ENCODE measurements at regions not wholly inside any gene's neighbourhood (a gene's known extent, or its start where the extent isn't known, plus 50 kb on each side); places are given as distances from the start of the nearest gene placed in this dataset.

DNA sequence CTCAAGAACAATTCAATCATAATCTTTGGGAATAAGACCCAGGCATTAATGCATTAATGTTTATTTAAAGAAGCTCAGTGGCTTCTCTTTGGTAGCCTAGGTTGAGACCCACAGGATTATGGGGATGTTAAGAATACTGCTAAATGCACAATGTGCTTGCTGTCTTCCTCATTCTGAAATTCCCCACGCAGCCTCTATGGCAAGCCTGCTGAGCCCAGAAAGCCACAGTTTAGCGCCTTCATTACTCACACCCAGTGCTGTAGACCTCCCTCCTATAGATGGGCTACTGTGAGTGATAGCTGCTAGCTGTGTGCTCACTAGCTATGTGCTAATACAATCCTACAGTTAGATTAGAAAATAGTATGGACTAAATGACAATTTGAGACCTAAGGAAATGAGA is 90.6 kb downstream of the TNFSF13B start:
- no peak for DNase-seq (ENCODE audit: low spot score)

DNA sequence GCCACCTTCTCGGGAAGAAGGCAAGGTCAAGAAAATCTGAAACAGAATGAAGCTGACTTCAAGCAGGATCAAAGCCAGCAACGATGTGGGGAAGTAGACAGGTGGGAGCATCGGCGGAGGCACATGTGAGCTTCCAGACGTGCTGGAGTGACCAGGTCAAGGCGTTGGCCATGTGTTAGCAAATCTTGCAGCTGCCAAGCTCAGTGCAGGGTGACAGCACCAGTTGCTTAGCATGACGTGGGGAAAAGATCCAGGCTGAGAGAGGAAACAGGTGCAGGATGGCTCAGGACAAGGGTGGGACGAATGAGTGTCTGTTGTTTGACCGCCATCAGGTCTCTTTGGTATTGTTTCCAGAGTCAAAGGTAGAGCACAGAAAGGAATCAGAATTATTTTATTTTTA is 92.3 kb downstream of the TNFSF13B start:
- DNase-seq (ENCODE audit: low spot score), result no peak

GRCh38 chr13:108363666-108364065 is 94.1 kb downstream of the TNFSF13B start:
- no peak for DNase-seq (ENCODE audit: low spot score)

- no peak for DNase-seq (ENCODE audit: low spot score)
Measured at GRCh38 chr13:108365255-108365654, 95.7 kb downstream of the TNFSF13B start.

DNA sequence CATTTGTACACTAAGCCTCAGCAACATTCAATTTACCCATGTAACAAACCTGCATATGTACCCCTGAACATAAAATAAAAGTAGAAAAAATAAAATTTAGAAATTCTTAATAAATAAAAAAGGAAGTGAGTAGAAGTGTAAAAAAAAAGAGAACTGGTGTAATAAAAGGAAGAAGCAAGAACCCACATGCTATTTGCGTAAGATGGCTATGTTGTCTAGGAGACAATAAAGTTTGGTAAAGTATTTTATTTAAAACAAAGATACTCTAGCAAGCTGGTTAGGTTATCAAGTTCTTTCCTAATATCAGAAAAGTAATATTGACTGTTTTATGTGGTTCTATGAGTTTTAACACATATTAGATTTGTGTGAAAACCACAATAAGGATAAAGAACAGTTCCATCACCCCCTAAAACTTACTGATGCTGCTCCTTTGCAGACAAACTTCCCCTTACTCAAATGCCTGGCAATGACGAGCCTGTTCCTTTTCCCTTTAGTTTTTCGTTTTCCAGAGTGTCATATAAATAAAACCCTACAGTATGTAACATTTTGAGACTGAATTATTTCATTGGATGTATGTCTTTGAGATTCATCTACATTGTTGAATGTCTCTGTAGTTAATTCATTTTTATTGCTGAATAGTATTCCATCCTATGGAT is 98.9 kb downstream of the TNFSF13B start:
- DNase-seq (ENCODE audit: low spot score), result no peak

DNA sequence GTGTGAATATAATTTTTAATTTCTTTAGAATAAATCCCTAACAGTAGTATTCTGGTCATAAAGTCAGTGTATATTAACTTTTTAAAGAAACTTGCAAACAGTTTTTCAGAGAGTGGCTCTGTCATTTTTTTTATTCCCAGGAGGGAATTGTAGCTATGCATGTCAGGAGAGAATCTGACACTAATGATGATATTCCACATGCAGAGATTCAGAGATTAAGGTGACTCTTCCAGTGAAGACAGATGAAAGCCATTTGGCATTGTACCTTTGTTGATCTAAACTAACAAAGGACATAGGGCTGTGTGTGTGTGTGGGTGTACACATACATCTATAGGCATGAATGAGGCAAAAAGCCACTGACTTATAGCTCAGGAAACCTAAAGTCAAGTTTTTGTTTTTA is 99.9 kb downstream of the TNFSF13B start:
- DNase-seq (ENCODE audit: low spot score), result no peak

- no peak for DNase-seq (ENCODE audit: low spot score)
Measured at GRCh38 chr13:108375034-108375433, 105.5 kb downstream of the TNFSF13B start.

- no peak for DNase-seq (ENCODE audit: low spot score)
Measured at GRCh38 chr13:108375772-108376171, 106.3 kb downstream of the TNFSF13B start.

- no peak for DNase-seq (ENCODE audit: low spot score)
Measured at GRCh38 chr13:108376308-108376707, 106.8 kb downstream of the TNFSF13B start.

DNA sequence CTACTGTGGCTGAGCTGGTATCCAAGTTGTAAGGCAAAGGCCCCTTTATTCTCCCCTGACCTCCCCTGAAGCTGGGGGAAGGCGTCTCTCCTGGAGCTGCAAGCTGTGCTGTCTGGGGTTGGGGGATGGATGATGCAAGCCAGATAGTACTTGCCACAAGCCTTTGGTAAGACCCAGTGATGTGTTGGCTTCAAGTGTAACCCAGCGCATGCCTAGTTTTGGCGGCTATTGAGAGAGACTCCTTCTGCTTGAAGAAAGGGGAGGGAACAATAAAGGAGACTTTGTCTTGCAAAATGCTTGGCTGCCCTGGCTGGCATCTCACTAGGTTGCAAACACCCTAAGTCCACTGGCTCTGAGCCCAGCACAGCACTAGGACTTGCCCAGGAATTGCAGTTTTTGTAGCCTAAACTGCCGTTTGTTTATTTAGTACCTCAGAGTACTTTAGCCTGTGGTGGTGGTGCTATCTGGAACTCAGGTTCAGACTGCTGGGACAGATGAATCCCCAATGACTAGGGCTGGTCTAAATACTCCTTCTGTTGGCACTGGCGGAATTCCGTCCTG is 108.2 kb downstream of the TNFSF13B start:
- DNase-seq (ENCODE audit: low spot score), result no peak

DNA sequence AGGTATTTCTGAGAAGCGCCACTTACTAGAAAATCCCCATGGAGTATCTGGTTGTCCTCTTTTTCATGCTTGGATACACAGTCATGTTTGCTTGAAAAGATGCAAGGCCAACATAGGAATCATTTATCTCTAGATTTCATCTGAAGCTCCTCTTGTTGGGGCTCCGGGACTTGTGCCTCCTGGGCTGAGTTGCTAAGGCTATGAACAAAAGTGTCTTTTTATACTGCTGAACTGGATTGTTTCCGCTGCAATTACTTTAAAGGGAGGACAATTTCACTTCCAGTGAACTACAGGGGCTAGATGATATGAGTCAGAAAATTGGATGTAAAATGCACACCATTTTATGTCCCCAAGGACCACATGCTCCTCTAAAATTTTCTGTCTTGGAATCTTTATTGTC is 114.1 kb downstream of the TNFSF13B start:
- DNase-seq (ENCODE audit: low spot score), result no peak

- DNase-seq (ENCODE audit: low spot score), result no peak
Measured at GRCh38 chr13:108387156-108387555, 117.6 kb downstream of the TNFSF13B start.

DNA sequence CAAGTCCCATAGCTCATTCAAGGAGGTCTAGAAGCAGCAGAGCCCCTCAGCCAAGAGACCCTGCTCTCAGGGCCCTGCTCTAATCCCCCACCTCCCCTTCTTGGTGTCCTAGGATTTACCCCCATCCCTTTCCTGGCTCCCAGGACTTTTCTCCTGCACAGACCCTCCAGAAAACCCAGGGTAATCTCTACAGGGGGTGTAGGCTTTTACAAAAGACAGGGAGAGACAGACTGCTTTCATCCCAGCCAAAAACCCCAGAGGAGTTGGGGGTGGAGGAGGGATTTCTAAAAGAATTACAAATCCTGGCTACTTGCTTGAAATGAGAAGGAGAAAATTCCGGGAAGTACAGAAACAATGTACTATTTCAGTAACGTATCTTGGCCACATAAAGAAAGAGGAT is 133.3 kb downstream of the TNFSF13B start:
- no peak for DNase-seq (ENCODE audit: low spot score)

DNA sequence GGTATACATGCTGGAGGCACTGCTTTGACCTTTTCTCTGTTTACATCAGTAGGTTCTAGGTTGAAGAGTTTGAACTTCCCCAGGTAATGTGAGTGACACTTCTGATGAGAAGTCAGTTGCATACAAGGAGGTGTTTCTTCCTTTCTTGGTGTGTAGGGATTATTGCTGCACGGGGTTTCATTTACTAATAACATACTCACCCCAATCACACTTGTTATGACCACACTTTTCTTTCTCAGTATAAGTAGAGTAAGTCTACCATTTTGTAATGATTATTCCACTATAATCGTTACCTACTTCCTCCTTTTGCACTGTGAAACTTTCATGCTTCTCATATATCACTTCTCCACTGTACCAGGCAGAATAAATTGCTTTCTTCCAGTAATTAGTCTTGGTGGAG is 138.0 kb downstream of the TNFSF13B start:
- DNase-seq (ENCODE audit: low spot score), result no peak

DNA sequence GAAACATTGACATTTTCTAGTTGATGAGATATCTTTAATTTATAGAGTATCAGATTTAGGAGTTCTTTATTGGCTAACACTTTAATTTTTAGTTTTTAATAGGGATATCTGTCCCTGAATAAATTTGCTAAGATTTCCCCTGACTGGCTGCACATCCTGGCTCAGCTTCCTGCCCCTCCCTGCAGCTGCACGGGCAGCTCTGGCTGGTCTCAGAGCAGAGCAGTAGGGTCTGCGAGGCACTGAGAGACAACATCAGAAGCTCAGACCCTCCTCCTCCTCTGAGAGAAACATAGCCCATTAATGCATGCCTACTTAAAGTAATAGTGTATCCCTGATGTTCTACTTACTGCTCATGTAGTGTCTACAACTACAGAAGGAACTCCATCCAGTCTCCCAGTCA is 139.2 kb downstream of the TNFSF13B start:
- no peak for DNase-seq (ENCODE audit: low spot score)

- no peak for DNase-seq (ENCODE audit: low spot score)
Measured at GRCh38 chr13:108409730-108410129, 140.2 kb downstream of the TNFSF13B start.

GRCh38 chr13:108419768-108420167 is 150.2 kb downstream of the TNFSF13B start:
- no peak for DNase-seq (ENCODE audit: low spot score)

GRCh38 chr13:108425056-108425455 is 155.5 kb downstream of the TNFSF13B start:
- DNase-seq (ENCODE audit: low spot score), result no peak

DNA sequence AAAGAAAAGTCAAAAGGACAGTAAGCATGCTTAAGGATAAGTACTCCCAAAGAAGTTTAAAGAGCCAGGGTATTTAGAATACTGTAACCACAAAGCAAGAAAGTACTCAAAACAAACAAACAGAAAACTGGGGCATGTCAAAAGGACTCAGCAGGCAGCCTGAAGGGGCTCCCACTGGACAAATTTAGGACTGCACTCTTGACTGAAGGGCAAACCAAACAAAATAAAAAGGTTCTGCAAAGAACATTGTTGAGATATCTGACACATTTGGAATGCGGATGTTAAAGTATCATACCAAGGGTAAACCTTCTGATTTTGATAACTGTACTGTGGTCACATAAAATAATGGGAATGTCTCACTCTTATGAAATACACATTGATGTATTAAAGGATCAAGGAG is 157.4 kb downstream of the TNFSF13B start:
- DNase-seq (ENCODE audit: low spot score), result no peak

DNA sequence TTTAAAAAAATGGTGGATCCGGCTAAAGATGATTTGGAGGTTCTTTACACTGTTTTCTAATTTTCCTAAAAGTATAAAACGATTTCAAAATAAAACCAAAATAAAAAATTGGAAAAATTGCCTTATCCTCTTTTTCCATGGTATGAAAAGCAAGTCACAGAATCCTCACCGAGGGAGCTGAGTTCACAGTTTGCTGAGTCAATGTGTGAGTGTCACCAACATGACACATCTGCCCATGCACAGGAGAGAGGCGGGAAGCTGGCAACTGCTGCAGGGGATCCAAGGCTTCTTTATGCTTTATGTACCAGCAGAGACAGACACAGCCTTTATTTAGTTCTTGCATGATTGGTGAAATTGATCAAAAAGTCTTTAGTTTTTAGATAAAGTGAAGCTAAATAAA is 157.8 kb downstream of the TNFSF13B start:
- DNase-seq (ENCODE audit: low spot score), result no peak

DNA sequence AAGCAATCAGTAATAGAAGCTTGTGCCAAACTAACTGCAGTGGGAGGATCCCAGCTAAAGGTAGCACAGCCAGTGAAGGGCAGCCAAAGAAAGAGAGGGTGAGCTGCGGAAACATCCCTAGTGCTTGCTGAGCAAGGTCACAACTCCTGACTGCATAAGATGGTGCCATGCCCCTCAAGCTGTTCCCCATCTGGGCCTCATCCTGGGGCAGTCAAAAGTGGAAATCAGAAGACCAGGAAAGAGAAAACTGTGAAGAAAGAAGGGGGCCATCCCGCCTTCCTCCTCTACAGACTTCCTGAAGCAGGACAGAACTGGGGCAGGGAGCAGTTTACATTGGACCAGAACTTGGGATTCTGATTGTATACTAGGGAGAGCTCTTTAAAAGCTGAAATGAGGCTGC is 159.2 kb downstream of the TNFSF13B start:
- DNase-seq (ENCODE audit: low spot score), result no peak

DNA sequence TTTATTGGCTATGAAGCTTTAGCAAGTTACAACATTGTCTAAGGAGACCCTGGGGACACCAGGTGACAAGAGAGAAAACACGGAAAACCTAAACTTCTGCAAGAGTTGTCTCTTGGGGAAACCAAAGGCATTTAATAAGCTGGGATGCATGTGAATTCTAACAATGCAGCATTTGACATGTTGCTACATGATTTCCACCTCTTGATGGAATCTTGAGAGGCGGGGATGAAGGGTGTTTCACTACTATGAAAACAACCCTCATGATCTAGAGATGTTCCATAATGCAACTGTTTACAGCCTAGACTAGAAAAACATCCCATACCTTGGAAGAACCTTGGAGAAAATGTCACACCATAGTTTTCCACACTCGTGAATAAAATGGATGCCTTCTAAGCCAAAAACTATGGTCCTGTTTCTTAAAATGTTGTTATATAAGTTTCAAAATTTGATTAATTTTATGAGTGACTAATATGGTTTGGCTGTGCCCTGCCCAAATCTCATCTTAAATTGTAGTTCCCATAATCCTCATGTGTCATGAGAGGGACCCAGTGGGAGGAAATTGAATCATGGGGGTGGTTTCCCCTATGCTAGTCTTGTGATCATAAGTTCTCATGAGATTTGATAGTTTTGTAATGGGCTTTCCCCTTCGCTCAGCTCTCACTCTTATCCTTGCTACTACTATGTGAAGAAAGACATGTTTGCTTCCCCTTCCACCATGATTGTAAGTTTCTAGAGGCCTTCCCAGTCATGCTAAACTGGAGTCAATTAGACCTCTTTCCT is 164.6 kb downstream of the TNFSF13B start:
- DNase-seq (ENCODE audit: low spot score), result no peak

DNA sequence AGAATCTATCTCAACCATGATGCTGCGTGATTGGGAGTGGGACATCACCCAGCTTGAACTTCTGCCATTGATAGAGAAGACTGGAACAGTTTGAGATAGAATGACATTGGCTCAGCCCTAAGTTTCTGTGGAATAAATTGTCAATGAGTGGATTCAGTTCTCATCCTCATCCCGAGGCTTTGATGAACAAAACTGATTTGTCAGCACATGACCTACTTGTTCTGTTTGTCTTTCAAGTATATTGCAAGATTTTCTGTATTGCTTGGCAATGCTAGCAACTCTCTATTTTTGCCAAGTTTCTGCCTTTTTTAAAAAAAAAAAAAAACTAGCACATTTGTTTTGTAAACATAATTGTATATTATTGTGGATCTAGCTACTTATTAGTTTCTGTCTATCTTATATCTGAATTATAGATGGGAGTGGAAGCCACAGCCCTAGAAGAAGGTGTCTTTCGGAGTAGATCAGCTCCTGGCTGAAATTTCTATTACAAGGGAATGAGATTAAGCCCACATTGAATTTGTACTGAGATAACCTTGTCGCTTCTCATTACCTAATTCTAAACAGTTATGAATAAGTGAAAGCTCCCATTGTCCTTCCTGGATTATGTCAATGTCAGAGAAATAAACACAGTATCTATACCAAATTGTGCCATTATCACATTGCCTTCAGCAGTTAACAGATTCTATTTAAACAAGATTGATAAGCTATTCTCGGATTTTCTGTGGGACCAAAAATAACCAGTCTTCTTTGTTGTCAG is 166.1 kb downstream of the TNFSF13B start:
- no peak for DNase-seq (ENCODE audit: low spot score)

Data from CD4-positive, alpha-beta T cell treated with Interleukin-15 for 4 hours (primary cell).